ENCODE measurements at regions not wholly inside any gene's neighbourhood (a gene's known extent, or its start where the extent isn't known, plus 50 kb on each side); places are given as distances from the start of the nearest gene placed in this dataset.

DNA sequence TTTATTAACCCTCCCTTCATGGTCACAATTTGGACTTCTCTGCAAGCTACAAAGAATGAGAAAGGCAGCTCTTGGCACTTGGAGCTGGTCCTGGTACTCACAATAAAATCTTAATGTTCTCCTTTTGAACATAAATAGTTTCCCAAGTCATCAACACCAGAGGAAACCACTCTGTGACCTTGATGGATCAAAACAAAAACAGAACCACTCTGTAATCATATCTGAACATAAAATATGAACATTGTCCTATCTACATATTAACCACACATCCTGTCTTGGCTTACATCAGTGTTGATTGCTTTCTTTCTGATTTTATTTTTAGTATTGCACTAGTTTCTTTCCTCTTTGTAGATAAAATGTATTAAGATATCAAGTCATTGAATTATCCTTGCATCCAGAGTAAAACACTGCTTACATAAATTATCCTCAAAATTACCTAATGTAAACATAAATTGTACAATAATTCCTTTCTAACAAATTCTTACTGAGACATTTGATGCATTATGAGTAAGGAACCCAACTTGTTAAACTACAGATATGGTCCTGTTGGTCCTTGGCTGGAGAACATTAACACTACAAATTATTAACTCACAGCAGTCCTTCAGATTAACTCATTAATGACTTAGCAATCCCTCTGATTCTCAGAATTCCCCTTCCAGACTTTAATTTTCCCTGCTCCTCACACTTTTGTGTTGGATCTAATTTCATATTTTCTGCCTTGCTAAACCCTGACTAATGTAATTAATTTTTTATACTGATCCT lies 860.5 kb downstream of the DIPK2A start:
- TF ChIP-seq, protein P1, sequence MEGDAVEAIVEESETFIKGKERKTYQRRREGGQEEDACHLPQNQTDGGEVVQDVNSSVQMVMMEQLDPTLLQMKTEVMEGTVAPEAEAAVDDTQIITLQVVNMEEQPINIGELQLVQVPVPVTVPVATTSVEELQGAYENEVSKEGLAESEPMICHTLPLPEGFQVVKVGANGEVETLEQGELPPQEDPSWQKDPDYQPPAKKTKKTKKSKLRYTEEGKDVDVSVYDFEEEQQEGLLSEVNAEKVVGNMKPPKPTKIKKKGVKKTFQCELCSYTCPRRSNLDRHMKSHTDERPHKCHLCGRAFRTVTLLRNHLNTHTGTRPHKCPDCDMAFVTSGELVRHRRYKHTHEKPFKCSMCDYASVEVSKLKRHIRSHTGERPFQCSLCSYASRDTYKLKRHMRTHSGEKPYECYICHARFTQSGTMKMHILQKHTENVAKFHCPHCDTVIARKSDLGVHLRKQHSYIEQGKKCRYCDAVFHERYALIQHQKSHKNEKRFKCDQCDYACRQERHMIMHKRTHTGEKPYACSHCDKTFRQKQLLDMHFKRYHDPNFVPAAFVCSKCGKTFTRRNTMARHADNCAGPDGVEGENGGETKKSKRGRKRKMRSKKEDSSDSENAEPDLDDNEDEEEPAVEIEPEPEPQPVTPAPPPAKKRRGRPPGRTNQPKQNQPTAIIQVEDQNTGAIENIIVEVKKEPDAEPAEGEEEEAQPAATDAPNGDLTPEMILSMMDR (conservative IDR thresholded peaks at IDR 0.05) = no peak
- TF ChIP-seq EZH2 (IDR thresholded peaks at IDR 0.05; ENCODE audit: low read depth) = no peak

Data from PC-9 (cell line).